H1 (cell line): ENCODE measurements at regions not wholly inside any gene's neighbourhood (a gene's known extent, or its start where the extent isn't known, plus 50 kb on each side); places are given as distances from the start of the nearest gene placed in this dataset.

Source experiments
- CTCF ChIA-PET: fragments of 300-600 bp; sonication (Branson Sonifier 250); formaldehyde crosslinking; loops from one replicate; lab custom pipeline; 2021; ENCODE audit not compliant: partially characterized antibody; lab: Charles Lee
- POLR2A ChIA-PET: fragments of 300-600 bp; sonication (Branson Sonifier 250); formaldehyde crosslinking; loops from one replicate; lab custom pipeline; 2021; ENCODE audit warnings: inconsistent platforms; ENCODE audit not compliant: partially characterized antibody; lab: Charles Lee
- DNase-seq, 2 experiments: peaks; one replicate each; pipeline versions ENCODE4 v3.0.0 to v3.0.0-alpha.2; 2010 to 2022; ENCODE audit warnings: low spot score in 2 of 2, low read depth in 1 of 2, mixed read lengths in 1 of 2
- FAIRE-seq: peaks from 2 replicates; lab custom pipeline; 2011; peaks lifted over from hg19 to GRCh38; lab: Jason Lieb, UNC
- H2AFZ ChIP-seq: 2 replicates; pipeline ENCODE4 v1.8.1; 2012; ENCODE audit warnings: low read length, inconsistent platforms
- H2AK5ac ChIP-seq: 2 replicates; pipeline ENCODE4 v1.6.1; 2013; ENCODE audit warnings: low read depth, low read length
- H2BK120ac ChIP-seq: replicated peaks from 2 replicates; pipeline ENCODE3; 2013; ENCODE audit warnings: low read depth, low read length, inconsistent platforms
- H2BK12ac ChIP-seq: 2 replicates; pipeline ENCODE4 v1.6.1; 2013; ENCODE audit warnings: low read depth, low read length
- H2BK15ac ChIP-seq: 2 replicates; pipeline ENCODE4 v1.6.1; 2013; ENCODE audit warnings: low read length
- H2BK20ac ChIP-seq: 2 replicates; pipeline ENCODE4 v1.6.1; 2013; ENCODE audit warnings: low read length
- H2BK5ac ChIP-seq: 2 replicates; pipeline ENCODE4 v1.6.1; 2013; ENCODE audit warnings: low read depth, low read length
- H3K14ac ChIP-seq: 2 replicates; pipeline ENCODE4 v1.6.1; 2013; ENCODE audit warnings: inconsistent platforms; ENCODE audit not compliant: insufficient read length
- H3K18ac ChIP-seq: 2 replicates; pipeline ENCODE4 v1.6.1; 2013; ENCODE audit warnings: low read length; ENCODE audit errors: extremely low read depth
- H3K23ac ChIP-seq: 2 replicates; pipeline ENCODE4 v1.6.1; 2013; ENCODE audit warnings: inconsistent platforms; ENCODE audit not compliant: insufficient read length
- H3K23me2 ChIP-seq: 2 replicates; pipeline ENCODE4 v1.6.1; 2013; ENCODE audit warnings: low read depth, low read length
- H3K27ac ChIP-seq: 2 replicates; pipeline ENCODE4 v1.6.1; 2011; ENCODE audit warnings: low read depth, low read length, inconsistent platforms
- H3K27me3 ChIP-seq, 4 experiments: replicated peaks in 1 of 4; 1 replicate in 1 of 4; 2 replicates in 3 of 4; pipeline versions ENCODE4 v1.6.1 to v1.8.1; 2011 to 2013; ENCODE audit warnings: low read length in 3 of 4, mild to moderate bottlenecking in 3 of 4, inconsistent platforms in 2 of 4, mixed read lengths in 2 of 4, moderate library complexity in 1 of 4; ENCODE audit not compliant: control insufficient read depth in 3 of 4, insufficient read depth in 3 of 4; ENCODE audit errors: extremely low read depth in 1 of 4
- H3K36me3 ChIP-seq, 4 experiments: 2 replicates each; pipeline versions ENCODE4 v1.6.1 to v1.8.1; 2011 to 2013; ENCODE audit warnings: mild to moderate bottlenecking in 4 of 4, low read length in 3 of 4, moderate library complexity in 2 of 4, control low read depth in 1 of 4, inconsistent platforms in 1 of 4; ENCODE audit not compliant: insufficient read depth in 4 of 4, control insufficient read depth in 2 of 4
- H3K4ac ChIP-seq: replicated peaks from 2 replicates; pipeline ENCODE3; 2013; ENCODE audit warnings: low read length, low read depth, mixed read lengths, inconsistent platforms; ENCODE audit not compliant: insufficient read length
- H3K4me1 ChIP-seq, 4 experiments: replicated peaks in 1 of 4; 1 replicate in 1 of 4; 2 replicates in 3 of 4; pipeline versions ENCODE4 v1.6.1 to v1.8.1; 2011 to 2013; ENCODE audit warnings: low read length in 3 of 4, inconsistent platforms in 2 of 4, mixed read lengths in 1 of 4; ENCODE audit not compliant: insufficient read depth in 4 of 4, control insufficient read depth in 3 of 4
- H3K4me2 ChIP-seq, 2 experiments: 2 replicates each; pipeline versions ENCODE4 v1.6.1 to v1.8.1; 2011 to 2013; ENCODE audit warnings: low read depth in 2 of 2, low read length in 2 of 2, control low read depth in 1 of 2, inconsistent platforms in 1 of 2, mild to moderate bottlenecking in 1 of 2; ENCODE audit not compliant: insufficient read depth in 1 of 2
- H3K4me3 ChIP-seq, 4 experiments: fragments of 200-600, 300-600 bp in 1 of 4; sonication (generic), shearing (Covaris generic), sonication (Bioruptor Twin) in 1 of 4; 2 replicates each; pipeline versions ENCODE4 v1.5.1 to v1.8.1; 2011 to 2016; ENCODE audit warnings: low read length in 4 of 4, low read depth in 3 of 4, control low read depth in 2 of 4, inconsistent platforms in 2 of 4, mild to moderate bottlenecking in 2 of 4, mixed read lengths in 1 of 4, moderate library complexity in 1 of 4; ENCODE audit not compliant: insufficient read depth in 2 of 4; ENCODE audit errors: extremely low read depth in 1 of 4
- H3K56ac ChIP-seq: replicated peaks from 2 replicates; pipeline ENCODE3; 2013; ENCODE audit warnings: low read depth, mild to moderate bottlenecking, mixed read lengths, low read length, inconsistent platforms; ENCODE audit not compliant: insufficient read length
- H3K79me1 ChIP-seq: 2 replicates; pipeline ENCODE4 v1.6.1; 2013; ENCODE audit warnings: low read depth, low read length, control low read depth
- H3K79me2 ChIP-seq, 2 experiments: 2 replicates each; pipeline versions ENCODE4 v1.6.1 to v1.8.1; 2012 to 2013; ENCODE audit warnings: low read length in 2 of 2, mild to moderate bottlenecking in 2 of 2, inconsistent platforms in 1 of 2; ENCODE audit not compliant: insufficient read depth in 2 of 2, control insufficient read depth in 1 of 2
- H3K9ac ChIP-seq, 4 experiments: replicated peaks in 1 of 4; 1 replicate in 1 of 4; 2 replicates in 3 of 4; pipeline versions ENCODE4 v1.6.1 to v1.8.1; 2011 to 2013; ENCODE audit warnings: low read depth in 3 of 4, low read length in 3 of 4, control low read depth in 2 of 4, mild to moderate bottlenecking in 2 of 4, moderate library complexity in 2 of 4, inconsistent platforms in 1 of 4; ENCODE audit errors: extremely low read depth in 1 of 4
- H3K9me3 ChIP-seq, 2 experiments: 2 replicates each; pipeline versions ENCODE4 v1.6.1 to v1.8.1; 2012 to 2013; ENCODE audit warnings: mild to moderate bottlenecking in 2 of 2, moderate library complexity in 2 of 2, control low read depth in 1 of 2, inconsistent platforms in 1 of 2, low read depth in 1 of 2, low read length in 1 of 2, mixed read lengths in 1 of 2; ENCODE audit not compliant: insufficient read depth in 2 of 2
- H4K20me1 ChIP-seq, 2 experiments: replicated peaks in 1 of 2; 2 replicates each; pipeline versions ENCODE3 to v1.8.1; 2011 to 2013; ENCODE audit warnings: inconsistent platforms in 2 of 2, low read length in 2 of 2, mild to moderate bottlenecking in 1 of 2; ENCODE audit not compliant: insufficient read depth in 2 of 2, control insufficient read depth in 1 of 2
- H4K5ac ChIP-seq: 2 replicates; pipeline ENCODE4 v1.6.1; 2013; ENCODE audit warnings: low read length, low read depth, mixed read lengths, inconsistent platforms; ENCODE audit not compliant: insufficient read length
- H4K8ac ChIP-seq: 2 replicates; pipeline ENCODE4 v1.8.0; 2013; ENCODE audit warnings: mild to moderate bottlenecking, moderate library complexity, low read length, inconsistent platforms; ENCODE audit not compliant: insufficient read depth; ENCODE audit errors: extremely low read depth
- H4K91ac ChIP-seq: replicated peaks from 2 replicates; pipeline ENCODE3; 2013; ENCODE audit warnings: low read length, mixed read lengths, inconsistent platforms; ENCODE audit not compliant: insufficient read length
- BACH1 ChIP-seq: IDR thresholded peaks from 2 replicates; pipeline ENCODE4 v1.6.1; 2012; ENCODE audit warnings: low read length, improper control_type of control experiment
- BCL11A ChIP-seq, 2 experiments: IDR thresholded peaks; one replicate each; pipeline ENCODE4 v1.6.1; 2011; ENCODE audit warnings: low read depth in 2 of 2, low read length in 2 of 2, mild to moderate bottlenecking in 2 of 2
- CEBPB ChIP-seq: IDR thresholded peaks from 2 replicates; pipeline ENCODE4 v1.6.1; 2012; ENCODE audit warnings: low read depth, low read length
- RNF2 ChIP-seq: fragments of 200-900, 300-1000 bp; sonication (generic); IDR thresholded peaks from 2 replicates; pipeline ENCODE4 v1.7.1; 2016; ENCODE audit warnings: borderline replicate concordance, low read depth, mild to moderate bottlenecking, antibody characterized with exemption, low read length; ENCODE audit not compliant: poor library complexity, severe bottlenecking; ENCODE audit errors: missing control alignments
- YY1 ChIP-seq: IDR thresholded peaks from 2 replicates; pipeline ENCODE4 v1.6.1; 2011; ENCODE audit warnings: low read depth, mild to moderate bottlenecking, low read length
- WGBS, 2 experiments: shearing (Covaris generic) in 1 of 2; methylation state at CpG; one replicate each; pipeline versions ENCODE4 v1.1.6 to v1.1.7; 2013 to 2015; ENCODE audit warnings: low lambda C conversion rate in 2 of 2, mixed read lengths in 2 of 2, inconsistent platforms in 1 of 2, low coverage in 1 of 2, missing lambda C conversion rate in 1 of 2; ENCODE audit not compliant: insufficient replicate concordance in 2 of 2, insufficient coverage in 1 of 2, insufficient read length in 1 of 2; ENCODE audit errors: extremely low coverage in 1 of 2, missing lambda C conversion rate in 1 of 2; 5-methylcytosine and 5-hydroxymethylcytosine counted together
- TF ChIP-seq, protein P1 (sequence below): IDR thresholded peaks from 2 replicates; pipeline ENCODE4 v1.6.1; 2012; ENCODE audit warnings: inconsistent platforms

DNA sequence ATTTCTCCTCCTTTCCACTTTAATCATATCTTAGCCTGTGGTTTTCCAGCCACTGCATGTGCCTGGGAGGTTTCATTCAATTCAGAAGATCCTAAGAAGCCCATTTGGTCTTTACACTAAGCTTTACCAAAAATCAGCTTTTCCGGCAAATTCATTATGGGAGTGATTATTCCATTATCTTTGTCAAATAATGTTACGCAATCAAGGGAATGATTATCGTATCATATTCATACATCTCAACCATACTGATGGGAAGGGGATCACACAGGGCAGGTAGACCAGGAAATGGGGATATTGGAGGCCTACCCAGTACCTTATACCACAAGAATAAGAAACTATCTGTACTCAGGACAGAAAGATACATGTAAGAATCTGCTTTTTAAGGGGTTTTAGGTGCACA, 440.5 kb downstream of the GPATCH2 start:
- DNase-seq (no peak), FAIRE-seq (no peak)
- no peaks in the 10 kb centered on the region for H3K79me1 ChIP-seq
- TF ChIP-seq BCL11A (IDR thresholded peaks at IDR 0.05; ENCODE audit: low read depth in 2 of 2, low read length in 2 of 2) (no peak), BACH1 (no peak), CEBPB (peak; percentile 72; the same call in 1 of the 2 replicates), YY1 (no peak), RNF2 (no peak)
- TF ChIP-seq, protein P1, sequence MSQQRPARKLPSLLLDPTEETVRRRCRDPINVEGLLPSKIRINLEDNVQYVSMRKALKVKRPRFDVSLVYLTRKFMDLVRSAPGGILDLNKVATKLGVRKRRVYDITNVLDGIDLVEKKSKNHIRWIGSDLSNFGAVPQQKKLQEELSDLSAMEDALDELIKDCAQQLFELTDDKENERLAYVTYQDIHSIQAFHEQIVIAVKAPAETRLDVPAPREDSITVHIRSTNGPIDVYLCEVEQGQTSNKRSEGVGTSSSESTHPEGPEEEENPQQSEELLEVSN = no peak
- TF ChIP-seq, all 59 proteins: peak for 1
- H3K79me2 ChIP-seq = no peaks in the 10 kb centered on the region
- H3K4me3 ChIP-seq = no peak overlapping the region
- H3K9me3 ChIP-seq = peaks cover 3% of the 10 kb centered on the region in 2 experiments; a peak in 3 of 4 replicates
- CTCF ChIA-PET = interaction anchor here (1.2 kb wide), 1 partner anchor 23 kb away, joined by 3 read pairs; no protein-coding TSS in a partner anchor
- no peak overlapping the region for H3K4me2 ChIP-seq
- no peaks in the 10 kb centered on the region for H3K4me1 ChIP-seq
- no peak overlapping the region for H3K18ac ChIP-seq
- H3K14ac ChIP-seq = no peak overlapping the region
- no peak overlapping the region for H3K27ac ChIP-seq
- no peak overlapping the region for H2BK5ac ChIP-seq
- no peak overlapping the region for H4K8ac ChIP-seq
- no peak overlapping the region for H3K9ac ChIP-seq
- no peak overlapping the region for H2BK120ac ChIP-seq
- H2BK12ac ChIP-seq = no peak overlapping the region
- no peaks in the 10 kb centered on the region for H3K36me3 ChIP-seq
- H3K27me3 ChIP-seq = no peaks in the 10 kb centered on the region
- H3K4ac ChIP-seq = no peak overlapping the region
- no peak overlapping the region for H2AFZ ChIP-seq
- no peak overlapping the region for H3K56ac ChIP-seq
- no peak overlapping the region for H2BK15ac ChIP-seq
- no peaks in the 10 kb centered on the region for H4K20me1 ChIP-seq
- H3K23me2 ChIP-seq = no peaks in the 10 kb centered on the region
- WGBS, 2 experiments = 58% methylated on average over 3 of the region's 3 CpGs; no CpG with 5 or more reads in 1 of the 2 experiments
- H4K5ac ChIP-seq = no peak overlapping the region
- H2AK5ac ChIP-seq = no peak overlapping the region
- no peak overlapping the region for H2BK20ac ChIP-seq
- no peak overlapping the region for H3K23ac ChIP-seq
- H4K91ac ChIP-seq = no peak overlapping the region
- POLR2A ChIA-PET = no interaction called here
